Sigmoid colon (tissue), 4 donors: ENCODE measurements at regions not wholly inside any gene's neighbourhood (a gene's known extent, or its start where the extent isn't known, plus 50 kb on each side); places are given as distances from the start of the nearest gene placed in this dataset.

Experiments
- CTCF ChIP-seq, 4 experiments: fragments of 450-650 bp in 3 of 4; fragments of 200-600 bp in 1 of 4; IDR thresholded peaks; one replicate each; pipeline ENCODE4 v1.5.1; 2016 to 2019; ENCODE audit warnings: antibody characterized with exemption in 4 of 4, mild to moderate bottlenecking in 3 of 4, moderate library complexity in 2 of 4
- POLR2A ChIP-seq, 2 donors: fragments of 450-650 bp; IDR thresholded peaks; one replicate each; pipeline ENCODE4 v1.6.1; 2016; ENCODE audit warnings: antibody characterized with exemption in 2 of 2, mild to moderate bottlenecking in 2 of 2, moderate library complexity in 2 of 2
- POLR2AphosphoS5 ChIP-seq, 4 donors: sonication (generic); formaldehyde crosslinking; IDR thresholded peaks; one replicate each; pipeline ENCODE4 v1.6.1; 2017; ENCODE audit warnings: antibody characterized with exemption in 4 of 4

GRCh38 chr2:10966741-10967140, 55.0 kb downstream of the KCNF1 start:
- TF ChIP-seq CTCF (IDR thresholded peaks at IDR 0.05) (no peak), POLR2AphosphoS5 (IDR thresholded peaks at IDR 0.05) (no peak), POLR2A (IDR thresholded peaks at IDR 0.05) (no peak)
